ENCODE measurements at regions not wholly inside any gene's neighbourhood (a gene's known extent, or its start where the extent isn't known, plus 50 kb on each side); places are given as distances from the start of the nearest gene placed in this dataset.

GRCh38 chr1:232542633-232543593 lies 87.0 kb downstream of the SIPA1L2 start:
- dilution Hi-C loops (cut with MboI; ENCODE audit: extremely low pct_ligation_motif_present, low sequenced_read_pairs): no loop called here
- TF ChIP-seq EZH2 (IDR thresholded peaks at IDR 0.05; ENCODE audit: low read length) (no peak), CTCF (optimal IDR thresholded peaks at IDR 0.05 in 1 of 3, IDR thresholded peaks at IDR 0.05 in 1 of 3, conservative IDR thresholded peaks at IDR 0.05 in 1 of 3; ENCODE audit: extremely low read depth in 1 of 3, insufficient read depth in 2 of 3, low read length in 3 of 3) (no peak)
- no peaks in the 10 kb centered on the region for H4K20me1 ChIP-seq (ENCODE audit: control insufficient read depth, extremely low read depth, insufficient read depth, low read length)
- no peaks in the 10 kb centered on the region for H3K79me2 ChIP-seq (ENCODE audit: control insufficient read depth, insufficient read depth, low read length)
- no peak overlapping the region for H2AFZ ChIP-seq (ENCODE audit: control insufficient read depth, low read length)
- peaks cover 3% of the 10 kb centered on the region for H3K4me1 ChIP-seq (ENCODE audit: control insufficient read depth, extremely low read depth, insufficient read depth, low read length)
- H3K9me3 ChIP-seq (ENCODE audit: control insufficient read depth, low read depth, low read length): no peaks in the 10 kb centered on the region
- H3K4me3 ChIP-seq (ENCODE audit: control insufficient read depth in 2 of 3, extremely low read depth in 1 of 3, insufficient read depth in 2 of 3, low read depth in 1 of 3, low read length in 3 of 3): no peak overlapping the region
- no peak for FAIRE-seq
- no peaks in the 10 kb centered on the region for H3K27me3 ChIP-seq (ENCODE audit: control insufficient read depth, extremely low read depth, insufficient read depth, low read length)
- no peak overlapping the region for H3K27ac ChIP-seq (ENCODE audit: control insufficient read depth, insufficient read depth, low read length)
- no peak overlapping the region for H3K9ac ChIP-seq (ENCODE audit: control insufficient read depth, extremely low read depth, insufficient read depth, low read length)
- H3K9me1 ChIP-seq (ENCODE audit: control insufficient read depth, extremely low read depth, insufficient read depth, low read length): no peaks in the 10 kb centered on the region
- DNase-seq (ENCODE audit: low read depth, low spot score): no peak
- no peak overlapping the region for H3K4me2 ChIP-seq (ENCODE audit: control insufficient read depth, extremely low read depth, insufficient read depth, low read depth, low read length)
- no peaks in the 10 kb centered on the region for H3K36me3 ChIP-seq (ENCODE audit: control insufficient read depth in 2 of 2, extremely low read depth in 1 of 2, insufficient read depth in 2 of 2, low read length in 2 of 2)

GRCh38 chr1:232538943-232539302 lies 91.0 kb downstream of the SIPA1L2 start:
- H3K9me3 ChIP-seq (ENCODE audit: control insufficient read depth, low read depth, low read length): no peaks in the 10 kb centered on the region
- FAIRE-seq (no peak), DNase-seq (ENCODE audit: low read depth, low spot score) (no peak)
- no peak overlapping the region for H3K4me2 ChIP-seq (ENCODE audit: control insufficient read depth, extremely low read depth, insufficient read depth, low read depth, low read length)
- no peak overlapping the region for H3K27ac ChIP-seq (ENCODE audit: control insufficient read depth, insufficient read depth, low read length)
- dilution Hi-C loops (cut with MboI; ENCODE audit: extremely low pct_ligation_motif_present, low sequenced_read_pairs): no loop called here
- no peaks in the 10 kb centered on the region for H3K79me2 ChIP-seq (ENCODE audit: control insufficient read depth, insufficient read depth, low read length)
- no peaks in the 10 kb centered on the region for H3K9me1 ChIP-seq (ENCODE audit: control insufficient read depth, extremely low read depth, insufficient read depth, low read length)
- no peaks in the 10 kb centered on the region for H3K27me3 ChIP-seq (ENCODE audit: control insufficient read depth, extremely low read depth, insufficient read depth, low read length)
- H3K9ac ChIP-seq (ENCODE audit: control insufficient read depth, extremely low read depth, insufficient read depth, low read length): no peak overlapping the region
- no peak overlapping the region for H2AFZ ChIP-seq (ENCODE audit: control insufficient read depth, low read length)
- TF ChIP-seq EZH2 (IDR thresholded peaks at IDR 0.05; ENCODE audit: low read length) (no peak), CTCF (optimal IDR thresholded peaks at IDR 0.05 in 1 of 3, IDR thresholded peaks at IDR 0.05 in 1 of 3, conservative IDR thresholded peaks at IDR 0.05 in 1 of 3; ENCODE audit: extremely low read depth in 1 of 3, insufficient read depth in 2 of 3, low read length in 3 of 3) (no peak)
- no peak overlapping the region for H3K4me3 ChIP-seq (ENCODE audit: control insufficient read depth in 2 of 3, extremely low read depth in 1 of 3, insufficient read depth in 2 of 3, low read depth in 1 of 3, low read length in 3 of 3)
- no peaks in the 10 kb centered on the region for H4K20me1 ChIP-seq (ENCODE audit: control insufficient read depth, extremely low read depth, insufficient read depth, low read length)
- no peaks in the 10 kb centered on the region for H3K4me1 ChIP-seq (ENCODE audit: control insufficient read depth, extremely low read depth, insufficient read depth, low read length)
- H3K36me3 ChIP-seq (ENCODE audit: control insufficient read depth in 2 of 2, extremely low read depth in 1 of 2, insufficient read depth in 2 of 2, low read length in 2 of 2): no peaks in the 10 kb centered on the region

Measured in keratinocyte (primary cell).